ENCODE measurements at regions not wholly inside any gene's neighbourhood (a gene's known extent, or its start where the extent isn't known, plus 50 kb on each side); places are given as distances from the start of the nearest gene placed in this dataset.
"Not testable (repeated sequence)": the region's sequence is repeated elsewhere in the genome, so short reads cannot be mapped to it uniquely, and the experiment has no call there.

- TF ChIP-seq CTCF, POLR2A (IDR thresholded peaks at IDR 0.05): not testable (repeated sequence)
Measured at GRCh38 chr17:16849861-16850260, 122.1 kb downstream of the TNFRSF13B start.
